NCI-H1105 (cell line): ENCODE measurements at regions not wholly inside any gene's neighbourhood (a gene's known extent, or its start where the extent isn't known, plus 50 kb on each side); places are given as distances from the start of the nearest gene placed in this dataset.

ENCODE experiments used
- DNase-seq: peaks from one replicate; lab custom pipeline; 2025; lab: John Stamatoyannopoulos, UW

GRCh38 chr6:6524951-6525350 lies 63.6 kb upstream of the LY86 start:
- no peak for DNase-seq

GRCh38 chr6:6525933-6526332 lies 62.6 kb upstream of the LY86 start:
- DNase-seq: no peak

GRCh38 chr6:6529275-6529674 lies 59.2 kb upstream of the LY86 start:
- DNase-seq: no peak

GRCh38 chr6:6533176-6533575 lies 55.3 kb upstream of the LY86 start:
- no peak for DNase-seq

- DNase-seq: no peak
Measured at GRCh38 chr6:6534399-6534798, 54.1 kb upstream of the LY86 start.

- DNase-seq: no peak
Measured at GRCh38 chr6:6537488-6538260, 50.8 kb upstream of the LY86 start.

GRCh38 chr6:6538261-6538660 lies 50.3 kb upstream of the LY86 start:
- DNase-seq: no peak
